ENCODE measurements at regions not wholly inside any gene's neighbourhood (a gene's known extent, or its start where the extent isn't known, plus 50 kb on each side); places are given as distances from the start of the nearest gene placed in this dataset.

DNA sequence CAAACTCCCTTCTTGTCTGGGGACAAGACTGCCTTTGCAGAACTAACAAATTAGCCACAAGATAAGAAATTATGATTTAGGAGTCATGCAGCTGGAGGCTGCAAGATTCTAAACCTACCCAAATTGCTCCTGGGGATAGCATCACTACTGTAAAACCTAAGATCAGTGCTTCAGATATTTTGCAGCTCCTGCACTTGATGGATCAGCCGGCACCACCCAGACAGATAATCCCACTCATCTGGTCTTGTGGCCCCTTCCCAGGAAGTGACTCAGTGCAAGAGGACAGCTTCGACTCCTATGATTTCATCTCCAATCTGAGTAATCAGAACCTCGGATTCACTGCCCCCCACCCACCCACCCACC lies 181.9 kb downstream of the AKR1D1 start:
- ChIA-PET CTCF (no interaction called here), POLR2A (no interaction called here), RAD21 (ENCODE audit: low non-redundant PET in 1 of 2, low total read pairs in 2 of 2, uncharacterized antibody in 2 of 2, unreplicated experiment in 2 of 2) (no interaction called here)
- ATAC-seq (no peak), DNase-seq (ENCODE audit: low read depth, low spot score) (no peak)
- TF ChIP-seq ELF1 (IDR thresholded peaks at IDR 0.05; ENCODE audit: borderline replicate concordance, low read depth), result no peak
- TF ChIP-seq, protein P1, sequence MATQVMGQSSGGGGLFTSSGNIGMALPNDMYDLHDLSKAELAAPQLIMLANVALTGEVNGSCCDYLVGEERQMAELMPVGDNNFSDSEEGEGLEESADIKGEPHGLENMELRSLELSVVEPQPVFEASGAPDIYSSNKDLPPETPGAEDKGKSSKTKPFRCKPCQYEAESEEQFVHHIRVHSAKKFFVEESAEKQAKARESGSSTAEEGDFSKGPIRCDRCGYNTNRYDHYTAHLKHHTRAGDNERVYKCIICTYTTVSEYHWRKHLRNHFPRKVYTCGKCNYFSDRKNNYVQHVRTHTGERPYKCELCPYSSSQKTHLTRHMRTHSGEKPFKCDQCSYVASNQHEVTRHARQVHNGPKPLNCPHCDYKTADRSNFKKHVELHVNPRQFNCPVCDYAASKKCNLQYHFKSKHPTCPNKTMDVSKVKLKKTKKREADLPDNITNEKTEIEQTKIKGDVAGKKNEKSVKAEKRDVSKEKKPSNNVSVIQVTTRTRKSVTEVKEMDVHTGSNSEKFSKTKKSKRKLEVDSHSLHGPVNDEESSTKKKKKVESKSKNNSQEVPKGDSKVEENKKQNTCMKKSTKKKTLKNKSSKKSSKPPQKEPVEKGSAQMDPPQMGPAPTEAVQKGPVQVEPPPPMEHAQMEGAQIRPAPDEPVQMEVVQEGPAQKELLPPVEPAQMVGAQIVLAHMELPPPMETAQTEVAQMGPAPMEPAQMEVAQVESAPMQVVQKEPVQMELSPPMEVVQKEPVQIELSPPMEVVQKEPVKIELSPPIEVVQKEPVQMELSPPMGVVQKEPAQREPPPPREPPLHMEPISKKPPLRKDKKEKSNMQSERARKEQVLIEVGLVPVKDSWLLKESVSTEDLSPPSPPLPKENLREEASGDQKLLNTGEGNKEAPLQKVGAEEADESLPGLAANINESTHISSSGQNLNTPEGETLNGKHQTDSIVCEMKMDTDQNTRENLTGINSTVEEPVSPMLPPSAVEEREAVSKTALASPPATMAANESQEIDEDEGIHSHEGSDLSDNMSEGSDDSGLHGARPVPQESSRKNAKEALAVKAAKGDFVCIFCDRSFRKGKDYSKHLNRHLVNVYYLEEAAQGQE (IDR thresholded peaks at IDR 0.05; ENCODE audit: low read depth), result no peak
- TF ChIP-seq, protein P2, sequence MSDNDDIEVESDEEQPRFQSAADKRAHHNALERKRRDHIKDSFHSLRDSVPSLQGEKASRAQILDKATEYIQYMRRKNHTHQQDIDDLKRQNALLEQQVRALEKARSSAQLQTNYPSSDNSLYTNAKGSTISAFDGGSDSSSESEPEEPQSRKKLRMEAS (IDR thresholded peaks at IDR 0.05), result no peak
- TF ChIP-seq EGR1 (IDR thresholded peaks at IDR 0.05; ENCODE audit: low read depth), result no peak
- TF ChIP-seq JUND (IDR thresholded peaks at IDR 0.05), result no peak
- no peak for TF ChIP-seq CBX3 (IDR thresholded peaks at IDR 0.05; ENCODE audit: low read depth)
- TF ChIP-seq, protein P3, sequence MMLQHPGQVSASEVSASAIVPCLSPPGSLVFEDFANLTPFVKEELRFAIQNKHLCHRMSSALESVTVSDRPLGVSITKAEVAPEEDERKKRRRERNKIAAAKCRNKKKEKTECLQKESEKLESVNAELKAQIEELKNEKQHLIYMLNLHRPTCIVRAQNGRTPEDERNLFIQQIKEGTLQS (IDR thresholded peaks at IDR 0.05), result no peak
- TF ChIP-seq CEBPB (IDR thresholded peaks at IDR 0.05; ENCODE audit: low read depth), result no peak
- TF ChIP-seq RAD21 (IDR thresholded peaks at IDR 0.05; ENCODE audit: low read depth), result no peak
- TF ChIP-seq POLR2AphosphoS5 (IDR thresholded peaks at IDR 0.05; ENCODE audit: low read depth, low read length), result no peak
- no peak for TF ChIP-seq SRF (IDR thresholded peaks at IDR 0.05; ENCODE audit: low read depth)
- TF ChIP-seq, protein P4, sequence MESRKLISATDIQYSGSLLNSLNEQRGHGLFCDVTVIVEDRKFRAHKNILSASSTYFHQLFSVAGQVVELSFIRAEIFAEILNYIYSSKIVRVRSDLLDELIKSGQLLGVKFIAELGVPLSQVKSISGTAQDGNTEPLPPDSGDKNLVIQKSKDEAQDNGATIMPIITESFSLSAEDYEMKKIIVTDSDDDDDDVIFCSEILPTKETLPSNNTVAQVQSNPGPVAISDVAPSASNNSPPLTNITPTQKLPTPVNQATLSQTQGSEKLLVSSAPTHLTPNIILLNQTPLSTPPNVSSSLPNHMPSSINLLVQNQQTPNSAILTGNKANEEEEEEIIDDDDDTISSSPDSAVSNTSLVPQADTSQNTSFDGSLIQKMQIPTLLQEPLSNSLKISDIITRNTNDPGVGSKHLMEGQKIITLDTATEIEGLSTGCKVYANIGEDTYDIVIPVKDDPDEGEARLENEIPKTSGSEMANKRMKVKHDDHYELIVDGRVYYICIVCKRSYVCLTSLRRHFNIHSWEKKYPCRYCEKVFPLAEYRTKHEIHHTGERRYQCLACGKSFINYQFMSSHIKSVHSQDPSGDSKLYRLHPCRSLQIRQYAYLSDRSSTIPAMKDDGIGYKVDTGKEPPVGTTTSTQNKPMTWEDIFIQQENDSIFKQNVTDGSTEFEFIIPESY (IDR thresholded peaks at IDR 0.05; ENCODE audit: extremely low read depth, insufficient replicate concordance, low read length), result no peak
- TF ChIP-seq SIN3A (IDR thresholded peaks at IDR 0.05; ENCODE audit: low read depth), result no peak
- TF ChIP-seq FOSL1 (IDR thresholded peaks at IDR 0.05; ENCODE audit: low read depth), result no peak
- Histone ChIP-seq H3K4me2 (ENCODE audit: low read length) (no peak overlapping the region), H3K79me2 (ENCODE audit: insufficient read depth, low read length) (no peaks in the 10 kb centered on the region), H4K20me1 (ENCODE audit: insufficient read depth) (no peaks in the 10 kb centered on the region), H3K36me3 (ENCODE audit: control insufficient read depth in 1 of 2, insufficient read depth in 2 of 2, low read length in 2 of 2) (no peaks in the 10 kb centered on the region), H3K27me3 (ENCODE audit: insufficient read depth, low read length) (no peaks in the 10 kb centered on the region), H3K4me1 (ENCODE audit: control insufficient read depth in 1 of 2, insufficient read depth in 2 of 2, low read length in 2 of 2) (no peaks in the 10 kb centered on the region), H3K4me3 (replicated peaks in 1 of 2; ENCODE audit: low read depth in 1 of 2, low read length in 2 of 2) (no peak overlapping the region), H2AFZ (ENCODE audit: low read depth, low read length, poor library complexity, severe bottlenecking) (no peak overlapping the region), H3K9me2 (ENCODE audit: insufficient read depth) (no peaks in the 10 kb centered on the region), H3K27ac (ENCODE audit: low read depth, low read length) (no peak overlapping the region), H3K9ac (ENCODE audit: low read length) (no peak overlapping the region), H3K9me3 (ENCODE audit: control insufficient read depth in 1 of 2, insufficient read depth in 1 of 2, low read depth in 1 of 2, low read length in 2 of 2) (no peaks in the 10 kb centered on the region)
- no TSS peak for BruUV-seq (replicated peaks)
- intact Hi-C loops (cut with micrococcal nuclease), result no loop called here

Data from HCT116 (cell line).